ENCODE measurements at regions not wholly inside any gene's neighbourhood (a gene's known extent, or its start where the extent isn't known, plus 50 kb on each side); places are given as distances from the start of the nearest gene placed in this dataset.
"Not testable (repeated sequence)": the region's sequence is repeated elsewhere in the genome, so short reads cannot be mapped to it uniquely, and the experiment has no call there.

- no peak for TF ChIP-seq CTCF (IDR thresholded peaks at IDR 0.05; ENCODE audit: insufficient read depth, low read depth, low read length, missing control alignments)
- no peak overlapping the region for H3K4me3 ChIP-seq (ENCODE audit: low read depth, low read length)
- no peak for DNase-seq (ENCODE audit: low read depth)
Measured at GRCh38 chr13:40052954-40053353, 397.5 kb downstream of the COG6 start.

- DNase-seq (ENCODE audit: low read depth): no peak
- H3K4me3 ChIP-seq (ENCODE audit: low read depth, low read length): no peak overlapping the region
- no peak for TF ChIP-seq CTCF (IDR thresholded peaks at IDR 0.05; ENCODE audit: insufficient read depth, low read depth, low read length, missing control alignments)
Measured at GRCh38 chr13:40053401-40053800, 397.9 kb downstream of the COG6 start.

GRCh38 chr13:40054422-40054821 is 399.0 kb downstream of the COG6 start:
- not testable (repeated sequence) for H3K4me3 ChIP-seq (ENCODE audit: low read depth, low read length); DNase-seq (ENCODE audit: low read depth)

GRCh38 chr13:40056898-40057619 is 401.6 kb downstream of the COG6 start:
- H3K4me3 ChIP-seq (ENCODE audit: low read depth, low read length): no peak overlapping the region
- no peak for TF ChIP-seq CTCF (IDR thresholded peaks at IDR 0.05; ENCODE audit: insufficient read depth, low read depth, low read length, missing control alignments)
- DNase-seq (ENCODE audit: low read depth): no peak

GRCh38 chr13:40058757-40059236 is 403.3 kb downstream of the COG6 start:
- peak overlapping the region; percentile 43; the same call in 1 of the 2 replicates for H3K4me3 ChIP-seq (ENCODE audit: low read depth, low read length)
- no peak for TF ChIP-seq CTCF (IDR thresholded peaks at IDR 0.05; ENCODE audit: insufficient read depth, low read depth, low read length, missing control alignments)
- peak; percentile 84 for DNase-seq (ENCODE audit: low read depth)

GRCh38 chr13:40059540-40060232 is 404.2 kb downstream of the COG6 start:
- peak overlapping the region; percentile 43 for H3K4me3 ChIP-seq (ENCODE audit: low read depth, low read length)
- no peak for TF ChIP-seq CTCF (IDR thresholded peaks at IDR 0.05; ENCODE audit: insufficient read depth, low read depth, low read length, missing control alignments)
- peak; percentile 90 for DNase-seq (ENCODE audit: low read depth)

- DNase-seq (ENCODE audit: low read depth): peak; percentile 97
- no peak overlapping the region for H3K4me3 ChIP-seq (ENCODE audit: low read depth, low read length)
- TF ChIP-seq CTCF (IDR thresholded peaks at IDR 0.05; ENCODE audit: insufficient read depth, low read depth, low read length, missing control alignments): no peak
Measured at GRCh38 chr13:40060296-40061007, 405.0 kb downstream of the COG6 start.
